SK-N-SH (cell line): ENCODE measurements at regions not wholly inside any gene's neighbourhood (a gene's known extent, or its start where the extent isn't known, plus 50 kb on each side); places are given as distances from the start of the nearest gene placed in this dataset.

Source experiments
- CTCF ChIA-PET: fragments of 300-600, 350-600 bp; formaldehyde crosslinking; extraction: SDS; loops from one replicate; lab custom pipeline; 2021; lab: Yijun Ruan, JAX
- POLR2A ChIA-PET: fragments of 350-600 bp; sonication (Branson Sonifier 250); formaldehyde crosslinking; extraction: SDS; loops from one replicate; lab custom pipeline; 2020; ENCODE audit warnings: antibody characterized with exemption, inconsistent platforms; lab: Yijun Ruan, JAX
- DNase-seq: peaks from one replicate; pipeline ENCODE4 v3.0.0; 2012
- H2AFZ ChIP-seq: fragments of 200-600 bp; sonication (generic); 2 replicates; pipeline ENCODE4 v1.8.1; 2016; ENCODE audit warnings: antibody characterized with exemption, mild to moderate bottlenecking, low read depth
- H3F3A ChIP-seq: fragments of 200-600 bp; sonication (generic); replicated peaks from 2 replicates; pipeline ENCODE3; 2016; ENCODE audit warnings: antibody characterized with exemption, mild to moderate bottlenecking; ENCODE audit not compliant: insufficient read depth
- H3K27ac ChIP-seq, 2 experiments: fragments of 200-500 bp in 1 of 2; fragments of 200-600 bp in 1 of 2; sonication (Bioruptor generic) in 1 of 2; sonication (generic), shearing (Covaris generic) in 1 of 2; 2 replicates each; pipeline versions ENCODE4 v1.5.1 to v1.6.1; 2014 to 2016; ENCODE audit warnings: low read depth in 2 of 2, inconsistent platforms in 1 of 2, low read length in 1 of 2, mild to moderate bottlenecking in 1 of 2, mixed read lengths in 1 of 2
- H3K27me3 ChIP-seq: fragments of 200-600 bp; sonication (generic), shearing (Covaris generic); 2 replicates; pipeline ENCODE4 v1.6.1; 2016; ENCODE audit warnings: mixed run types; ENCODE audit not compliant: insufficient read depth
- H3K36me3 ChIP-seq, 2 experiments: fragments of 200-500 bp in 1 of 2; fragments of 200-600 bp in 1 of 2; sonication (Bioruptor generic) in 1 of 2; sonication (generic) in 1 of 2; replicated peaks in 1 of 2; 2 replicates each; pipeline versions ENCODE3 to v1.5.1; 2014 to 2016; ENCODE audit warnings: low read length in 1 of 2, mild to moderate bottlenecking in 1 of 2; ENCODE audit not compliant: insufficient read depth in 2 of 2, control insufficient read depth in 1 of 2
- H3K4me1 ChIP-seq, 2 experiments: fragments of 200-500 bp in 1 of 2; fragments of 200-600 bp in 1 of 2; sonication (Bioruptor generic) in 1 of 2; sonication (generic), shearing (Covaris generic) in 1 of 2; 2 replicates each; pipeline versions ENCODE4 v1.5.1 to v1.6.1; 2014 to 2016; ENCODE audit warnings: low read depth in 1 of 2, low read length in 1 of 2, mixed run types in 1 of 2; ENCODE audit not compliant: insufficient read depth in 2 of 2, control insufficient read depth in 1 of 2
- H3K4me2 ChIP-seq: fragments of 200-600 bp; sonication (generic), shearing (Covaris generic); 2 replicates; pipeline ENCODE4 v1.6.1; 2017; ENCODE audit warnings: mixed run types
- H3K4me3 ChIP-seq, 2 experiments: fragments of 200-500 bp in 1 of 2; fragments of 200-600 bp in 1 of 2; sonication (Bioruptor generic) in 1 of 2; sonication (generic), shearing (Covaris generic) in 1 of 2; 2 replicates each; pipeline versions ENCODE4 v1.5.1 to v1.8.1; 2014 to 2016; ENCODE audit warnings: low read depth in 2 of 2, inconsistent platforms in 1 of 2, low read length in 1 of 2, mild to moderate bottlenecking in 1 of 2, mixed read lengths in 1 of 2, moderate library complexity in 1 of 2
- H3K79me2 ChIP-seq: fragments of 200-600 bp; sonication (generic); 2 replicates; pipeline ENCODE4 v1.8.1; 2017; ENCODE audit warnings: mild to moderate bottlenecking; ENCODE audit not compliant: insufficient read depth
- H3K9ac ChIP-seq: fragments of 200-600 bp; sonication (generic); 2 replicates; pipeline ENCODE4 v1.6.1; 2017; ENCODE audit warnings: mixed run types
- H3K9me2 ChIP-seq: fragments of 200-600 bp; sonication (generic); 2 replicates; pipeline ENCODE4 v1.6.1; 2017; ENCODE audit warnings: mixed run types
- H3K9me3 ChIP-seq: fragments of 200-600 bp; sonication (generic); 2 replicates; pipeline ENCODE4 v1.6.1; 2017; ENCODE audit warnings: mixed run types, mild to moderate bottlenecking, moderate library complexity
- H4K20me1 ChIP-seq: fragments of 200-600 bp; sonication (generic); 2 replicates; pipeline ENCODE4 v1.6.1; 2017; ENCODE audit warnings: mild to moderate bottlenecking, mixed run types; ENCODE audit not compliant: insufficient read depth
- CHD2 ChIP-seq: fragments of 150-350 bp; IDR thresholded peaks from 2 replicates; pipeline ENCODE4 v1.6.1; 2018; ENCODE audit warnings: low read length; ENCODE audit not compliant: partially characterized antibody
- CTCF ChIP-seq: fragments of 200-600 bp; sonication (generic); IDR thresholded peaks from 2 replicates; pipeline ENCODE4 v1.6.1; 2017; ENCODE audit warnings: antibody characterized with exemption, mild to moderate bottlenecking, moderate library complexity
- ELF1 ChIP-seq: IDR thresholded peaks from 2 replicates; pipeline ENCODE4 v1.4.0; 2012
- EP300 ChIP-seq, 2 experiments: IDR thresholded peaks; 2 replicates each; pipeline versions ENCODE4 v1.4.0 to v1.6.1; 2012; ENCODE audit warnings: borderline replicate concordance in 1 of 2, low read depth in 1 of 2, low read length in 1 of 2
- EZH2phosphoT487 ChIP-seq: fragments of 200-600 bp; sonication (generic); IDR thresholded peaks from 2 replicates; pipeline ENCODE4 v1.6.1; 2017; ENCODE audit warnings: low read depth, mixed run types, mild to moderate bottlenecking, antibody characterized with exemption, moderate library complexity, borderline replicate concordance
- FOSL2 ChIP-seq: IDR thresholded peaks from 2 replicates; pipeline ENCODE4 v1.4.0; 2012; ENCODE audit warnings: low read depth, mild to moderate bottlenecking, moderate library complexity, borderline replicate concordance
- GABPA ChIP-seq: IDR thresholded peaks from 2 replicates; pipeline ENCODE4 v1.4.0; 2012; ENCODE audit warnings: low read depth, mild to moderate bottlenecking
- GATA2 ChIP-seq: sonication (generic); formaldehyde crosslinking; IDR thresholded peaks from 2 replicates; pipeline ENCODE4 v1.5.0; 2020; ENCODE audit warnings: mild to moderate bottlenecking, missing genetic modification reagents
- IRF3 ChIP-seq: fragments of 150-350 bp; IDR thresholded peaks from 2 replicates; pipeline ENCODE4 v1.6.1; 2016; ENCODE audit warnings: mild to moderate bottlenecking, low read depth, low read length
- JUND ChIP-seq: IDR thresholded peaks from 2 replicates; pipeline ENCODE4 v1.4.0; 2012
- MAX ChIP-seq: IDR thresholded peaks from 2 replicates; pipeline ENCODE4 v1.4.0; 2012; ENCODE audit warnings: low read depth
- MEF2A ChIP-seq: IDR thresholded peaks from 2 replicates; pipeline ENCODE4 v1.4.0; 2012; ENCODE audit warnings: low read depth, borderline replicate concordance
- MXI1 ChIP-seq: IDR thresholded peaks from 2 replicates; pipeline ENCODE4 v1.6.1; 2012; ENCODE audit warnings: mild to moderate bottlenecking, low read depth, low read length, improper control_type of control experiment
- NFIC ChIP-seq: IDR thresholded peaks from 2 replicates; pipeline ENCODE4 v1.4.0; 2012; ENCODE audit warnings: borderline replicate concordance
- NRF1 ChIP-seq: IDR thresholded peaks from 2 replicates; pipeline ENCODE4 v1.6.1; 2012; ENCODE audit warnings: low read depth, mild to moderate bottlenecking, low read length
- PBX3 ChIP-seq: IDR thresholded peaks from 2 replicates; pipeline ENCODE4; 2012
- POLR2AphosphoS5 ChIP-seq: IDR thresholded peaks from 2 replicates; pipeline ENCODE4 v1.6.1; 2012; ENCODE audit warnings: low read depth, low read length
- RXRA ChIP-seq: IDR thresholded peaks from 2 replicates; pipeline ENCODE4 v1.4.0; 2012; ENCODE audit warnings: low read depth, mild to moderate bottlenecking, borderline replicate concordance
- SIN3A ChIP-seq: IDR thresholded peaks from 2 replicates; pipeline ENCODE4 v1.6.1; 2012; ENCODE audit warnings: low read depth, mild to moderate bottlenecking, low read length, moderate library complexity, borderline replicate concordance
- SMC3 ChIP-seq: IDR thresholded peaks from 2 replicates; pipeline ENCODE4 v1.6.1; 2012; ENCODE audit warnings: low read depth, low read length, improper control_type of control experiment
- USF1 ChIP-seq: IDR thresholded peaks from 2 replicates; pipeline ENCODE4 v1.4.0; 2012; ENCODE audit warnings: low read depth, borderline replicate concordance
- WGBS: methylation state at CpG from one replicate; pipeline ENCODE4 v1.1.6; 2017; ENCODE audit warnings: low lambda C conversion rate; 5-methylcytosine and 5-hydroxymethylcytosine counted together

GRCh38 chr5:143658956-143659355, 153.0 kb upstream of the HMHB1 start:
- CTCF ChIA-PET = no interaction called here
- Histone ChIP-seq H3F3A (no peaks in the 10 kb centered on the region), H3K27me3 (no peaks in the 10 kb centered on the region)
- POLR2A ChIA-PET = no interaction called here
- WGBS = 91% methylated on average over 3 of the region's 3 CpGs
- no peak for TF ChIP-seq IRF3
- no peak for TF ChIP-seq USF1
- TF ChIP-seq SMC3 = no peak
- no peak for TF ChIP-seq SIN3A
- TF ChIP-seq MAX = no peak
- no peak for TF ChIP-seq GATA2
- no peak for TF ChIP-seq JUND
- TF ChIP-seq PBX3 = no peak
- TF ChIP-seq CTCF = no peak
- no peak for TF ChIP-seq MEF2A
- no peak for TF ChIP-seq CHD2
- TF ChIP-seq RXRA = no peak
- TF ChIP-seq, all 33 proteins: peak for 0
- H3K4me3 ChIP-seq = no peak overlapping the region
- H3K79me2 ChIP-seq = no peaks in the 10 kb centered on the region
- no peak overlapping the region for H3K9ac ChIP-seq
- no peak overlapping the region for H3K4me2 ChIP-seq
- H3K36me3 ChIP-seq = no peaks in the 10 kb centered on the region
- no peak for DNase-seq
- no peaks in the 10 kb centered on the region for H4K20me1 ChIP-seq
- H3K9me2 ChIP-seq = no peaks in the 10 kb centered on the region
- no peak overlapping the region for H2AFZ ChIP-seq
- no peak overlapping the region for H3K27ac ChIP-seq
- no peaks in the 10 kb centered on the region for H3K9me3 ChIP-seq
- H3K4me1 ChIP-seq = peaks cover 0 to 1% of the 10 kb centered on the region in 2 experiments; a peak in 2 of 4 replicates

GRCh38 chr5:143657647-143658285, 154.2 kb upstream of the HMHB1 start:
- H4K20me1 ChIP-seq = no peaks in the 10 kb centered on the region
- no peaks in the 10 kb centered on the region; a peak in 1 of 4 replicates for H3K4me1 ChIP-seq
- no peaks in the 10 kb centered on the region for H3K9me3 ChIP-seq
- H3K9ac ChIP-seq = no peak overlapping the region
- WGBS = 73% methylated on average over 3 of the region's 3 CpGs
- H3K36me3 ChIP-seq = no peaks in the 10 kb centered on the region
- no peaks in the 10 kb centered on the region for H3K27me3 ChIP-seq
- H3K4me2 ChIP-seq = no peak overlapping the region
- H2AFZ ChIP-seq = no peak overlapping the region
- TF ChIP-seq FOSL2 (no peak), POLR2AphosphoS5 (no peak), MEF2A (no peak), IRF3 (no peak), EZH2phosphoT487 (no peak), NRF1 (no peak), ELF1 (no peak), GABPA (no peak), EP300 (IDR thresholded peaks at IDR 0.05; ENCODE audit: borderline replicate concordance in 1 of 2, low read depth in 1 of 2, low read length in 1 of 2) (no peak), SIN3A (no peak), MAX (no peak), MXI1 (no peak), NFIC (no peak), GATA2 (no peak), RXRA (no peak)
- TF ChIP-seq, all 33 proteins: peak for 0
- no peak for DNase-seq
- ChIA-PET CTCF (interaction anchor here (0.7 to 1.1 kb wide), 2 partner anchors 10 to 60 kb away, joined by 3 read pairs; no protein-coding TSS in a partner anchor), POLR2A (no interaction called here)
- Histone ChIP-seq H3K79me2 (no peaks in the 10 kb centered on the region), H3K9me2 (no peaks in the 10 kb centered on the region), H3K27ac (no peak overlapping the region), H3K4me3 (no peak overlapping the region), H3F3A (no peaks in the 10 kb centered on the region)
